ENCODE measurements at regions not wholly inside any gene's neighbourhood (a gene's known extent, or its start where the extent isn't known, plus 50 kb on each side); places are given as distances from the start of the nearest gene placed in this dataset.

DNA sequence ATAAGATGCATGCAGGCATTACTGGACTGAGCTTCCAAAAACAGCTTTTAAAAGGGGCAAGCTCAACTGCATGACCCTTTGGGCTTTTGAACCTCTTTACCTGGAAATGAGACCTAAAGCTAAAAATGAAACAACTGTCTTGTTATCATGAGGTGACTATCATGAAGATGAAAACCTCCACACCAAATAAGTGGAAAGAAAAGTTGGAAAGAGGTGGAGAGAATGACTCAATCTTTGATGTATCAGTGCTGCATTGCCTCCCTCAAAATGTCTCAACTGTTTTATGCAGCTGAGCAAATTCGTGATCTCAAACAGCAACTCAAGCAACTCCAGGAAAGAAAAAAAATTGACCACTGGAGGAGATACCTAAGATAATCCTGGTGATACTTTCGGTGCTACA is 307.1 kb downstream of the KBTBD8 start (continued):
- TF ChIP-seq, protein P1, sequence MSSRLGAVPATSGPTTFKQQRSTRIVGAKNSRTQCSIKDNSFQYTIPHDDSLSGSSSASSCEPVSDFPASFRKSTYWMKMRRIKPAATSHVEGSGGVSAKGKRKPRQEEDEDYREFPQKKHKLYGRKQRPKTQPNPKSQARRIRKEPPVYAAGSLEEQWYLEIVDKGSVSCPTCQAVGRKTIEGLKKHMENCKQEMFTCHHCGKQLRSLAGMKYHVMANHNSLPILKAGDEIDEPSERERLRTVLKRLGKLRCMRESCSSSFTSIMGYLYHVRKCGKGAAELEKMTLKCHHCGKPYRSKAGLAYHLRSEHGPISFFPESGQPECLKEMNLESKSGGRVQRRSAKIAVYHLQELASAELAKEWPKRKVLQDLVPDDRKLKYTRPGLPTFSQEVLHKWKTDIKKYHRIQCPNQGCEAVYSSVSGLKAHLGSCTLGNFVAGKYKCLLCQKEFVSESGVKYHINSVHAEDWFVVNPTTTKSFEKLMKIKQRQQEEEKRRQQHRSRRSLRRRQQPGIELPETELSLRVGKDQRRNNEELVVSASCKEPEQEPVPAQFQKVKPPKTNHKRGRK (CRISPR knock-in tag; IDR thresholded peaks at IDR 0.05; ENCODE audit: borderline replicate concordance), result no peak
- TF ChIP-seq CBFB (CRISPR knock-in tag; IDR thresholded peaks at IDR 0.05; ENCODE audit: low read depth) (no peak), AFF4 (CRISPR knock-in tag; IDR thresholded peaks at IDR 0.05; ENCODE audit: borderline replicate concordance) (no peak), HMGXB4 (CRISPR knock-in tag; IDR thresholded peaks at IDR 0.05) (no peak), PREB (CRISPR knock-in tag; IDR thresholded peaks at IDR 0.05; ENCODE audit: borderline replicate concordance) (no peak), ZBTB21 (CRISPR knock-in tag; IDR thresholded peaks at IDR 0.05; ENCODE audit: borderline replicate concordance) (no peak), FOXJ3 (CRISPR knock-in tag; IDR thresholded peaks at IDR 0.05; ENCODE audit: borderline replicate concordance) (no peak), USF2 (CRISPR knock-in tag; IDR thresholded peaks at IDR 0.05) (no peak), CTCF (IDR thresholded peaks at IDR 0.05) (no peak)

DNA sequence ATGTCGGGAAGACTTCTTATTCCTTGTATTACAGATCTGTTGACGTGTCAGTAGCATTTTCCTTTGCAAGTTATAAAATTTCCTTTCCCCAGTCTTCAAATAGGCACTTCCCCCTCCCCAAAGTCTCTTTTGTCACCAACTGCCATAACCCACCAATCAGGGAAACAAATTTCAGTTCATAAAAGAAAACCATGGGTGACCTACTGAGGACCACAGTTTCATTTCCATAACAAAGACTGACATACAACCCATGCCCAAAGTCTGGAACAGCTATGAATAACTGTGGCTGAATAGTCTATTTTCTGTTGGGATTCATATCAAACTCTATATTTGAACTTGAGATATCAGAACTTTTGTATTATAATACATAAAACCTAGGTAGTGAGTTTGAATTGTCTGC is 307.8 kb downstream of the KBTBD8 start:
- DNase-seq (ENCODE audit: low spot score) (no peak), ATAC-seq (no peak)
- CTCF ChIA-PET, result no interaction called here
- Mint-ChIP-seq H3K27me3 (ENCODE audit: low read depth) (no peaks in the 10 kb centered on the region), H3K27ac (no peak overlapping the region), H3K36me3 (no peaks in the 10 kb centered on the region), H3K4me1 (peaks cover 22% of the 10 kb centered on the region), H3K4me3 (no peak overlapping the region), H3K9me3 (peaks cover 7% of the 10 kb centered on the region; the same call in 1 of the 2 replicates)
- POLR2A ChIA-PET, result no interaction called here
- TF ChIP-seq RORB (CRISPR knock-in tag; IDR thresholded peaks at IDR 0.05) (no peak), ZNF425 (CRISPR knock-in tag; conservative IDR thresholded peaks at IDR 0.05) (no peak), TP53 (CRISPR knock-in tag; IDR thresholded peaks at IDR 0.05) (no peak), NR1H2 (CRISPR knock-in tag; IDR thresholded peaks at IDR 0.05) (no peak), NR3C1 (CRISPR knock-in tag; conservative IDR thresholded peaks at IDR 0.05; ENCODE audit: low read depth) (no peak), USF2 (CRISPR knock-in tag; IDR thresholded peaks at IDR 0.05) (no peak), JAZF1 (CRISPR knock-in tag; IDR thresholded peaks at IDR 0.05) (no peak), TCF7 (CRISPR knock-in tag; IDR thresholded peaks at IDR 0.05; ENCODE audit: low read depth) (no peak)
- TF ChIP-seq, protein P2, sequence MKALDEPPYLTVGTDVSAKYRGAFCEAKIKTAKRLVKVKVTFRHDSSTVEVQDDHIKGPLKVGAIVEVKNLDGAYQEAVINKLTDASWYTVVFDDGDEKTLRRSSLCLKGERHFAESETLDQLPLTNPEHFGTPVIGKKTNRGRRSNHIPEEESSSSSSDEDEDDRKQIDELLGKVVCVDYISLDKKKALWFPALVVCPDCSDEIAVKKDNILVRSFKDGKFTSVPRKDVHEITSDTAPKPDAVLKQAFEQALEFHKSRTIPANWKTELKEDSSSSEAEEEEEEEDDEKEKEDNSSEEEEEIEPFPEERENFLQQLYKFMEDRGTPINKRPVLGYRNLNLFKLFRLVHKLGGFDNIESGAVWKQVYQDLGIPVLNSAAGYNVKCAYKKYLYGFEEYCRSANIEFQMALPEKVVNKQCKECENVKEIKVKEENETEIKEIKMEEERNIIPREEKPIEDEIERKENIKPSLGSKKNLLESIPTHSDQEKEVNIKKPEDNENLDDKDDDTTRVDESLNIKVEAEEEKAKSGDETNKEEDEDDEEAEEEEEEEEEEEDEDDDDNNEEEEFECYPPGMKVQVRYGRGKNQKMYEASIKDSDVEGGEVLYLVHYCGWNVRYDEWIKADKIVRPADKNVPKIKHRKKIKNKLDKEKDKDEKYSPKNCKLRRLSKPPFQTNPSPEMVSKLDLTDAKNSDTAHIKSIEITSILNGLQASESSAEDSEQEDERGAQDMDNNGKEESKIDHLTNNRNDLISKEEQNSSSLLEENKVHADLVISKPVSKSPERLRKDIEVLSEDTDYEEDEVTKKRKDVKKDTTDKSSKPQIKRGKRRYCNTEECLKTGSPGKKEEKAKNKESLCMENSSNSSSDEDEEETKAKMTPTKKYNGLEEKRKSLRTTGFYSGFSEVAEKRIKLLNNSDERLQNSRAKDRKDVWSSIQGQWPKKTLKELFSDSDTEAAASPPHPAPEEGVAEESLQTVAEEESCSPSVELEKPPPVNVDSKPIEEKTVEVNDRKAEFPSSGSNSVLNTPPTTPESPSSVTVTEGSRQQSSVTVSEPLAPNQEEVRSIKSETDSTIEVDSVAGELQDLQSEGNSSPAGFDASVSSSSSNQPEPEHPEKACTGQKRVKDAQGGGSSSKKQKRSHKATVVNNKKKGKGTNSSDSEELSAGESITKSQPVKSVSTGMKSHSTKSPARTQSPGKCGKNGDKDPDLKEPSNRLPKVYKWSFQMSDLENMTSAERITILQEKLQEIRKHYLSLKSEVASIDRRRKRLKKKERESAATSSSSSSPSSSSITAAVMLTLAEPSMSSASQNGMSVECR (CRISPR knock-in tag; IDR thresholded peaks at IDR 0.05; ENCODE audit: borderline replicate concordance), result no peak

Measured in WTC11 (cell line).